Body of pancreas (tissue), 4 donors: ENCODE measurements at regions not wholly inside any gene's neighbourhood (a gene's known extent, or its start where the extent isn't known, plus 50 kb on each side); places are given as distances from the start of the nearest gene placed in this dataset.
A peak's percentile ranks its signal among the peaks of the same experiment; 100 is the strongest.

Experiments
- ATAC-seq: fragments of 150-250 bp; one replicate; pipeline ENCODE4 v1.9.1; 2016
- DNase-seq, 4 donors: peaks; one replicate each; pipeline ENCODE4 v3.0.0-alpha.2; 2019
- H3K27ac ChIP-seq, 4 donors: fragments of 200-600 bp; sonication (generic); 1 replicate in 3 of 4; 2 replicates in 1 of 4; pipeline versions ENCODE4 v1.5.1 to v1.6.1; 2016 to 2019; ENCODE audit warnings: mild to moderate bottlenecking in 1 of 4, mixed read lengths in 1 of 4, moderate library complexity in 1 of 4
- H3K27me3 ChIP-seq, 2 donors: fragments of 200-600 bp; sonication (generic); one replicate each; pipeline ENCODE4 v1.6.0; 2016; ENCODE audit warnings: mild to moderate bottlenecking in 1 of 2
- H3K36me3 ChIP-seq, 2 donors: fragments of 200-600 bp; sonication (generic); replicated peaks in 1 of 2; 2 replicates each; pipeline ENCODE4 v1.5.1; 2016; ENCODE audit warnings: low read depth in 2 of 2; ENCODE audit not compliant: insufficient read depth in 1 of 2
- H3K4me1 ChIP-seq: fragments of 200-600 bp; sonication (generic); one replicate; pipeline ENCODE4 v1.6.0; 2016
- H3K4me3 ChIP-seq, 2 donors: fragments of 200-600 bp; sonication (generic); 1 replicate in 1 of 2; 2 replicates in 1 of 2; pipeline ENCODE4 v1.5.1; 2016 to 2019
- H3K9me3 ChIP-seq, 3 donors: fragments of 200-600 bp; sonication (generic); 1 replicate in 2 of 3; 2 replicates in 1 of 3; pipeline ENCODE4 v1.5.1; 2016
- CTCF ChIP-seq, 7 experiments: fragments of 450-650 bp in 4 of 7; fragments of 200-600 bp in 3 of 7; sonication (generic) in 3 of 7; IDR thresholded peaks; one replicate each; pipeline ENCODE4 v1.5.1; 2016 to 2019; ENCODE audit warnings: antibody characterized with exemption in 7 of 7
- POLR2A ChIP-seq, 3 donors: fragments of 450-650 bp; IDR thresholded peaks; one replicate each; pipeline ENCODE4 v1.6.1; 2016; ENCODE audit warnings: antibody characterized with exemption in 3 of 3, mild to moderate bottlenecking in 2 of 3
- WGBS, 2 donors: methylation state at CpG; one replicate each; pipeline ENCODE4 v1.1.5; 2017; 5-methylcytosine and 5-hydroxymethylcytosine counted together
- intact Hi-C: fragments of 100-400 bp; cut with DNase I; formaldehyde crosslinking; loops from one replicate; pipeline ENCODE4 v1.15.1; 2023

DNA sequence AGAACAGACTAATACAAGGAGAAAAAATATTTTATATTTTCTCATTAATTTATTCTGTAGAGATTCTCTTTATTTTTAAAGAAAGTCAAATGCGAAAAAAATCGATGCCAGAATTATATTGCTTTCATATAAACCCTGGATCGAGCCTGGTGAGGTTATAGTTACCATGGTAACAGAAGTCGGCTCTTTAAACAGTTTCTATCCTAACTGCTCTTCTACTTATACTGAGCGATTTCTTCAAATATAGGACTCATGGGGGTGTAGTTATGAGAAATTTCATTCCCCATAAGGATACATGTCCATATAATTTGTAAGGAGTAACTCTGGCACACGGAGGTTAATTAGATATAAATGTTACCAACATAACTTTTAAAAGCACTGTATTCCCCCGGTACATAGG, 973.5 kb upstream of the NCAM2 start:
- Histone ChIP-seq H3K4me3 (no peak overlapping the region), H3K9me3 (no peaks in the 10 kb centered on the region), H3K27ac (no peak overlapping the region), H3K27me3 (no peaks in the 10 kb centered on the region), H3K4me1 (no peaks in the 10 kb centered on the region), H3K36me3 (no peaks in the 10 kb centered on the region)
- TF ChIP-seq CTCF (IDR thresholded peaks at IDR 0.05) = no peak
- no peak for TF ChIP-seq POLR2A (IDR thresholded peaks at IDR 0.05)
- WGBS, 2 donors = 84 to 85% methylated on average over 7 of the region's 7 CpGs
- intact Hi-C loops = no loop called here
- ATAC-seq (no peak), DNase-seq (no peak)

DNA sequence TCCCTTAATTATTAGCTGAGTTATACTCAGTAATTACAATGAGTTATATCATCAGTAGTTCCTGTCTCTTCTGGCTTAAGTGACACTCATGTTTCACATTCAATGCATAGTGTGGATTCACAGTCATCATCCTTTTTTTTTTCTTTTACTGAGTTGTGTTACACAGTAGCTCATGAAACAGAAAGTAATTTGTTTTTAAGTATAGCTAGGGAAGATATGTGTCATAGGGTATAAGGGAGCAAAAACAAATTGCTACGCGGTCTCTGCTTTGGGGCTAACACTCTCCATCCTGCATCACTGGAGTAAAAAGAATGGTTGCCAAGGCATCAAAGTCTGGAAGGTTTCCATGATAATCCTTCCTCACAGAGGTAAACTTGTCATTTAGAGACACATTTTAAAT, 971.7 kb upstream of the NCAM2 start:
- intact Hi-C loops = no loop called here
- WGBS, 2 donors = 91 to 92% methylated on average over 2 of the region's 2 CpGs
- Histone ChIP-seq H3K4me1 (no peaks in the 10 kb centered on the region), H3K27me3 (no peaks in the 10 kb centered on the region), H3K27ac (no peak overlapping the region), H3K36me3 (no peaks in the 10 kb centered on the region), H3K9me3 (no peaks in the 10 kb centered on the region), H3K4me3 (no peak overlapping the region)
- DNase-seq (no peak), ATAC-seq (no peak)
- TF ChIP-seq POLR2A (IDR thresholded peaks at IDR 0.05) = no peak
- TF ChIP-seq CTCF (IDR thresholded peaks at IDR 0.05) = no peak

GRCh38 chr21:20030390-20030789, 967.8 kb upstream of the NCAM2 start:
- H3K36me3 ChIP-seq = no peaks in the 10 kb centered on the region
- intact Hi-C loops = no loop called here
- TF ChIP-seq POLR2A (IDR thresholded peaks at IDR 0.05) = no peak
- no peak for TF ChIP-seq CTCF (IDR thresholded peaks at IDR 0.05)
- H3K4me1 ChIP-seq = no peaks in the 10 kb centered on the region
- WGBS, 2 donors = 76 to 94% methylated on average over 3 to 4 of the region's 4 CpGs
- no peaks in the 10 kb centered on the region for H3K9me3 ChIP-seq
- H3K27ac ChIP-seq = no peak overlapping the region
- DNase-seq (no peak), ATAC-seq (no peak)
- H3K27me3 ChIP-seq = no peaks in the 10 kb centered on the region
- no peak overlapping the region for H3K4me3 ChIP-seq

GRCh38 chr21:20031807-20032206, 966.4 kb upstream of the NCAM2 start:
- Histone ChIP-seq H3K27ac (no peak overlapping the region), H3K4me3 (no peak overlapping the region), H3K27me3 (no peaks in the 10 kb centered on the region), H3K4me1 (no peaks in the 10 kb centered on the region), H3K36me3 (no peaks in the 10 kb centered on the region), H3K9me3 (no peaks in the 10 kb centered on the region)
- TF ChIP-seq CTCF (IDR thresholded peaks at IDR 0.05) (no peak), POLR2A (IDR thresholded peaks at IDR 0.05) (no peak)
- 71 to 80% methylated on average over 1 to 4 of the region's 4 CpGs for WGBS, 2 donors
- ATAC-seq = no peak
- intact Hi-C loops = no loop called here
- no peak for DNase-seq

GRCh38 chr21:20040768-20041167, 957.4 kb upstream of the NCAM2 start:
- TF ChIP-seq CTCF (IDR thresholded peaks at IDR 0.05) (peak; percentile 13 to 56 (median 49)), POLR2A (IDR thresholded peaks at IDR 0.05) (no peak)
- intact Hi-C loops = no loop called here
- H3K4me1 ChIP-seq = no peaks in the 10 kb centered on the region
- DNase-seq = peak in 1 of 4 donors; percentile 8
- no peaks in the 10 kb centered on the region for H3K36me3 ChIP-seq
- WGBS, 2 donors = 32 to 52% methylated on average over 2 of the region's 2 CpGs
- H3K9me3 ChIP-seq = no peaks in the 10 kb centered on the region
- no peak for ATAC-seq
- H3K27me3 ChIP-seq = no peaks in the 10 kb centered on the region
- H3K4me3 ChIP-seq = no peak overlapping the region
- H3K27ac ChIP-seq = no peak overlapping the region
